ENCODE measurements at regions not wholly inside any gene's neighbourhood (a gene's known extent, or its start where the extent isn't known, plus 50 kb on each side); places are given as distances from the start of the nearest gene placed in this dataset.

GRCh38 chr2:52000151-52000855 lies 968.4 kb upstream of the NRXN1 start:
- TF ChIP-seq CTCF (IDR thresholded peaks at IDR 0.05) (no peak), ZC3H11A (IDR thresholded peaks at IDR 0.05) (no peak), ZSCAN20 (CRISPR knock-in tag; IDR thresholded peaks at IDR 0.05) (no peak), POLR2A (IDR thresholded peaks at IDR 0.05; ENCODE audit: low read length) (no peak), POLR2AphosphoS2 (conservative IDR thresholded peaks at IDR 0.05; ENCODE audit: low read length) (no peak), SMC3 (IDR thresholded peaks at IDR 0.05) (no peak), NPAS2 (CRISPR knock-in tag; IDR thresholded peaks at IDR 0.05; ENCODE audit: borderline replicate concordance) (no peak), PBX3 (IDR thresholded peaks at IDR 0.05) (no peak), EHMT2 (IDR thresholded peaks at IDR 0.05; ENCODE audit: low read depth) (no peak), FOSL2 (IDR thresholded peaks at IDR 0.05) (no peak), FOSL2 (CRISPR knock-in tag; IDR thresholded peaks at IDR 0.05) (no peak)

All from A549 (cell line).